ENCODE measurements at regions not wholly inside any gene's neighbourhood (a gene's known extent, or its start where the extent isn't known, plus 50 kb on each side); places are given as distances from the start of the nearest gene placed in this dataset.

DNA sequence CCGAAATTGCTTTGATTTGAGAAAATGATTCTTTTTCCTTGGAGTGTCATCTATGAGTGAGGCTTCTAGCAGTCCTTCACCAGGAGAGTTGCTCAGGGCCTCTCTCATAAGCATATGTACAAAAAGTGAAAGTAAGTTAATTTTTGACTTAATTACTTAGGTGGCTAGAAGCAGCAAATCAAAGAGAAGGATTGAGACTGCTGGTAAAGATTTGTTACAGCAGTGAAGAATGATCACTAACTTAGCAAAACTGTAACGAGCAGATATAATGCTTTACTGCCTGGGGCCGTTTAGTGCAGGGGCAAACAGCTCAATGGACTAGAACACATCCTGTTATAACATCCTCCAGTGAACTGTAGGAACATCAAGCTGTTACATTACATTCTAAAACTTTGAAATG, 167.8 kb upstream of the RIPOR2 start:
- peaks cover 8% of the 10 kb centered on the region for H3K27me3 Mint-ChIP-seq (ENCODE audit: low read depth)
- DNase-seq (ENCODE audit: low read depth, low spot score), result no peak
- H3K4me1 Mint-ChIP-seq, result no peaks in the 10 kb centered on the region
- TF ChIP-seq, protein P1, sequence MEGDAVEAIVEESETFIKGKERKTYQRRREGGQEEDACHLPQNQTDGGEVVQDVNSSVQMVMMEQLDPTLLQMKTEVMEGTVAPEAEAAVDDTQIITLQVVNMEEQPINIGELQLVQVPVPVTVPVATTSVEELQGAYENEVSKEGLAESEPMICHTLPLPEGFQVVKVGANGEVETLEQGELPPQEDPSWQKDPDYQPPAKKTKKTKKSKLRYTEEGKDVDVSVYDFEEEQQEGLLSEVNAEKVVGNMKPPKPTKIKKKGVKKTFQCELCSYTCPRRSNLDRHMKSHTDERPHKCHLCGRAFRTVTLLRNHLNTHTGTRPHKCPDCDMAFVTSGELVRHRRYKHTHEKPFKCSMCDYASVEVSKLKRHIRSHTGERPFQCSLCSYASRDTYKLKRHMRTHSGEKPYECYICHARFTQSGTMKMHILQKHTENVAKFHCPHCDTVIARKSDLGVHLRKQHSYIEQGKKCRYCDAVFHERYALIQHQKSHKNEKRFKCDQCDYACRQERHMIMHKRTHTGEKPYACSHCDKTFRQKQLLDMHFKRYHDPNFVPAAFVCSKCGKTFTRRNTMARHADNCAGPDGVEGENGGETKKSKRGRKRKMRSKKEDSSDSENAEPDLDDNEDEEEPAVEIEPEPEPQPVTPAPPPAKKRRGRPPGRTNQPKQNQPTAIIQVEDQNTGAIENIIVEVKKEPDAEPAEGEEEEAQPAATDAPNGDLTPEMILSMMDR (conservative IDR thresholded peaks at IDR 0.05), result no peak
- H3K36me3 Mint-ChIP-seq (ENCODE audit: low read depth), result no peaks in the 10 kb centered on the region
- no peaks in the 10 kb centered on the region for H3K9me3 Mint-ChIP-seq
- H3K4me3 Mint-ChIP-seq, result no peak overlapping the region
- no peak overlapping the region for H3K27ac Mint-ChIP-seq (ENCODE audit: unreplicated experiment)

DNA sequence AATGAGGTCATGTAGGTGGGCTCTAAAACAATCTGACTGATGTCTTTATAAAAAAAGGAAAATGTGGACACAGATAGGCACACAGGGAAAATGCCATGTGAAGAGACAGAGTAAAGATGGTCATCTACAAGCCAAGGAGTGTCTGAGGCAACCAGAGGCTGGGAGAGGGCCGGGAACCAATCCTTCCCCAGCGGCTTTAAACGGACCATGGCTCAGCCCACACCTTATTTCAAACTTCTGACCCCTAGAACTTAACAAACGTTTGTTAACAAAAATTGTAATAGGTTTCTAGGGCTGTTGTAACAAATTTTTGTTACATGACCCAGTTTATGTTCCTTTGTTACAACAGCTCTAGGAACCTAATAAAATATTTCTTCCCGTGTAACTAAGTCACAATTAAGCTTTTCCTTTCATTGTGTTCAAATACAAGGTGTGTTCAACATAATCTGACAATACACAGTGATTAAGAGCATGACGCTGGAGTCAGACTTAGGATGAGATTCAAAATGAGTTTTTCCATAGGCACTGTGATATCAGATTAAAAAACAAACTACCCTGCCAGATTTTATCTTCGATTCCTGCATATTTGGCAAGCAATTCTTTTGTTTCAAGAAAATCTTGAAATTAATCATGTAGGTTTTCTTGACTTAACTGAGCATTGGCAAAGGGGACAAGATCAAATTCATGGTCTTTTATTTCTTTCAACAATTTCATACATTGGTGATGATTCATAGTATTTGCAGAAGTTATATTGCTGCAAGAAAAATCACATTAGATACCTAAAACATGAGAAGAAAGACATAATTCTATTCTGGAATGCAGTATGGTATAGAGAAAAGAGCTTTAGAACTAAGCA, 169.5 kb upstream of the RIPOR2 start:
- TF ChIP-seq, protein P1 (conservative IDR thresholded peaks at IDR 0.05), result no peak
- H3K4me1 Mint-ChIP-seq, result no peaks in the 10 kb centered on the region
- no peaks in the 10 kb centered on the region for H3K36me3 Mint-ChIP-seq (ENCODE audit: low read depth)
- H3K27ac Mint-ChIP-seq (ENCODE audit: unreplicated experiment), result no peak overlapping the region
- H3K4me3 Mint-ChIP-seq, result no peak overlapping the region
- H3K27me3 Mint-ChIP-seq (ENCODE audit: low read depth), result no peaks in the 10 kb centered on the region
- no peak for DNase-seq (ENCODE audit: low read depth, low spot score)
- H3K9me3 Mint-ChIP-seq, result no peaks in the 10 kb centered on the region

DNA sequence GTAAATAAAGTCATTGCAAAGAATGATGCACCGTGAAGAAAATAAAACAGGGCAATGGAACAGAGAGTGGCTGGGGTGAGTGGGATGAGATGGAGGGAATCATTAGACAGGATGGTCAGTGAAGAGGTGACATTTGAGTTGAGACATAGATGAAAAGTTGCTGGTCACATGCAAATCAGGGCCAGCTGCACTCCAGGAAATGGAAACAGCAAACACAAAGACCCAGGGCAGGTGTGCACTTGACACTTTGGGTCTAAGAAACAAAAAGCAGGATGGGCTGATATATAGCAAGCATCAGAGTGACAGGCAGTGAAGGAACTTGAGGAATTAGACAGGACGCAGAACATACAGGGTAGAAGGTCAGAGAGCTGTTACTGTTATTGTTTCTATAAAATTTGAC, 171.5 kb upstream of the RIPOR2 start:
- H3K27ac Mint-ChIP-seq (ENCODE audit: unreplicated experiment), result no peak overlapping the region
- DNase-seq (ENCODE audit: low read depth, low spot score), result no peak

DNA sequence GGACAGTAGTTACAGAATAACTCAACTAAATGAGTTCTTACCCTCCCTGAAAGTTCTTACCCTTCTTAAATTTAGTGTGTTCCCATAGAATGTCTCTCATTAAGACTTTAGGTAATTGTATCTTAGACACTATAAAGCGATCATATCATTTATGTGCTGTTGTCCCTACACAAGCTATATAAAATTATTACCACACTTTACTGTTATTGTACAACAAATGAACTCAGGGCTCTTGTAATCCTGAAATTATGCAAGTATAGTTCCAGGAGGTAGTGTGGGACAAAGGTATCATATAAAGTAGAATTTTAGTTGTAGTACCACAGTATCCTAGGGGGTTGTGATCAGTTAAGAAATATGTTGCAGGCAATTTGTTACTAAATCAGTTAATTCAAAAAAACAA, 167.4 kb upstream of the CARMIL1 start:
- no peak for DNase-seq (ENCODE audit: low read depth, low spot score)
- peaks cover 7% of the 10 kb centered on the region for H3K27me3 Mint-ChIP-seq (ENCODE audit: low read depth)
- H3K9me3 Mint-ChIP-seq, result no peaks in the 10 kb centered on the region
- H3K27ac Mint-ChIP-seq (ENCODE audit: unreplicated experiment), result no peak overlapping the region
- H3K4me1 Mint-ChIP-seq, result no peaks in the 10 kb centered on the region
- H3K4me3 Mint-ChIP-seq, result no peak overlapping the region
- TF ChIP-seq, protein P1 (conservative IDR thresholded peaks at IDR 0.05), result no peak
- no peaks in the 10 kb centered on the region for H3K36me3 Mint-ChIP-seq (ENCODE audit: low read depth)

More for the DNA sequence above, 171.5 kb upstream of the RIPOR2 start:
- H3K36me3 Mint-ChIP-seq (ENCODE audit: low read depth), result no peaks in the 10 kb centered on the region
- TF ChIP-seq, protein P1 (conservative IDR thresholded peaks at IDR 0.05), result no peak
- H3K4me1 Mint-ChIP-seq, result no peaks in the 10 kb centered on the region
- no peak overlapping the region for H3K4me3 Mint-ChIP-seq
- no peaks in the 10 kb centered on the region for H3K9me3 Mint-ChIP-seq
- no peaks in the 10 kb centered on the region for H3K27me3 Mint-ChIP-seq (ENCODE audit: low read depth)

DNA sequence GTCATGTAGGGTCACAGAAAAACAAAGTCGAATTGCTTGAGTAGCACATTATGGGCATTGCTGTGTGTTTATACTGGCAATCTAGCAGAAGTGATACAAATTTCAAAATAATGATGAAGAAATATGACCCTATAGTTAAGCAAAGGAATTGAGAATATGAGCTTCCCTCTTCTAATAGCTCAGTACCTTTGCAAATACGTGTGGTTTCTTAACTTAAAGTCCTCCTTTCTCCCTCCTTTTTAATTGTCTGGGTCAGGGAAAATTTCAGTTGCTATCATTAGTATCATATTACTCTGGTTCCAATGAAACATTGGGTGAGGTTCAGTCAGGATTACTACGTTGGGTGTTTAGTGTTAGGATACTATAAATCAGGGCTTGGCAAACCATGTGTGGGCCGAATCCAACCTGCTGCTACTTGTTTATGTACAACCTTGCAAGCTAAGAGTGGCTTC, 166.8 kb upstream of the CARMIL1 start:
- TF ChIP-seq, protein P1 (conservative IDR thresholded peaks at IDR 0.05), result no peak
- Mint-ChIP-seq H3K27ac (ENCODE audit: unreplicated experiment) (no peak overlapping the region), H3K4me3 (no peak overlapping the region), H3K4me1 (no peaks in the 10 kb centered on the region), H3K9me3 (no peaks in the 10 kb centered on the region), H3K36me3 (ENCODE audit: low read depth) (no peaks in the 10 kb centered on the region), H3K27me3 (ENCODE audit: low read depth) (peaks cover 7% of the 10 kb centered on the region)
- DNase-seq (ENCODE audit: low read depth, low spot score), result no peak

Data from neural crest cell (in vitro differentiated cells).